Right lobe of liver (tissue), 4 donors: ENCODE measurements at regions not wholly inside any gene's neighbourhood (a gene's known extent, or its start where the extent isn't known, plus 50 kb on each side); places are given as distances from the start of the nearest gene placed in this dataset.

Source experiments
- CTCF ChIP-seq, 4 donors: fragments of 200-600 bp in 3 of 4; fragments of 450-650 bp in 1 of 4; IDR thresholded peaks; one replicate each; pipeline versions ENCODE4 v1.5.1 to v1.8.0; 2016 to 2022; ENCODE audit warnings: antibody characterized with exemption in 4 of 4, mild to moderate bottlenecking in 2 of 4
- POLR2A ChIP-seq: fragments of 450-650 bp; IDR thresholded peaks from one replicate; pipeline ENCODE4 v1.6.1; 2017; ENCODE audit warnings: antibody characterized with exemption, mild to moderate bottlenecking
- donor health status: DM: no; HTN: no; CAD: no.
- donor health status: DM: no; HTN: no; CAD: no.
- donor health status: DM: no; HTN: yes; CAD: no.

DNA sequence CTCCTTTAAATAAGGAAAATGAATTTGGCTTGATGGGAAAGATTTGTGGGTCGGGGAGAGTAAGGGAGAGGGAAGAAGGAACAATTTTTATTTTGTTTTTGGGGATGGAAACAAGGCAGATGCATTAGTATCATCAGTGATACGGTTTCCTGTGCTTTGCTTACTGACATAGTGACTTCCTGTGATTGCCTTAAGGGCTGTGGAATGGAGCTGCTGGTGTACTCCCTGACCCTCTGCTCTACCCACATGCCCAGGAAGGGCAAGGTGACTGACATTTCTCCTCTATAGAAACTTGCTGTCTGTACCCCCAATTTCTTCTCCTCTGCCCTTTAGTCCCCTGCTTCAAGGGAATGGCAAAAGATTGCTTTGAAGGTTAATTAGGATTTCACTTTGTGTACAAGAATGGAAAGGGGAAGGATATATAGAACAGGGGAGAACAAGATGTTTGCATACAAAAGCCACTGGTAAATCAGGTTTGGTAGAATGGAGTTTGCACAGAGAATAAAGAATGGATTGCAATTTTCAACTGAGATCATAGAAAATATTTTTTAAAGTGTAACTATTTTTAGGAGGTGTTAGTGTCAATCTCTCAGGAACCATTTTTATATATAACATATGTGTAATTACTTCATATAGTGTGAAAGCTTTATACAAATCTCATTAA, 129.0 kb upstream of the AGR3 start:
- TF ChIP-seq CTCF (IDR thresholded peaks at IDR 0.05) (no peak), POLR2A (no peak)
